ENCODE measurements at regions not wholly inside any gene's neighbourhood (a gene's known extent, or its start where the extent isn't known, plus 50 kb on each side); places are given as distances from the start of the nearest gene placed in this dataset.

DNA sequence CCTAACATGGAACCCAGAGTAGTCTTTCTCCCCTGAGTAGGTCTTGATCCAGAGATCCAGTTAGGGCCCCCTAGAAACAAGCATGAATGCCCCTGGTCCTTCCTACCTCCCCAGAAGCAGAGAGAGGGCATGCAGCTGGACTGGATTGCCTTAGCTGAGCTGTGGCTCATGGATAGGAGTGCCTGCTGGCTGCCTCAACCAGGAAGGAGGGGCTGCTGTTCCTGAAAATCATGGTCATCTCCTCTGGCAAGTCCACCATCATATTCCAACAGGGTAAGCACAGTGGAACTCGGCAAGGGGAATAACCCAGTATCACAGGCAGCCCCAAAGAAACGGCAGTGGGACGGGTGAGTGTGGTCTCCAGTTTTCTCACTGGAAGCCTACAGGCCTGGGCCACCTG is 53.1 kb upstream of the ENTPD6 start:
- TF ChIP-seq, protein P1, sequence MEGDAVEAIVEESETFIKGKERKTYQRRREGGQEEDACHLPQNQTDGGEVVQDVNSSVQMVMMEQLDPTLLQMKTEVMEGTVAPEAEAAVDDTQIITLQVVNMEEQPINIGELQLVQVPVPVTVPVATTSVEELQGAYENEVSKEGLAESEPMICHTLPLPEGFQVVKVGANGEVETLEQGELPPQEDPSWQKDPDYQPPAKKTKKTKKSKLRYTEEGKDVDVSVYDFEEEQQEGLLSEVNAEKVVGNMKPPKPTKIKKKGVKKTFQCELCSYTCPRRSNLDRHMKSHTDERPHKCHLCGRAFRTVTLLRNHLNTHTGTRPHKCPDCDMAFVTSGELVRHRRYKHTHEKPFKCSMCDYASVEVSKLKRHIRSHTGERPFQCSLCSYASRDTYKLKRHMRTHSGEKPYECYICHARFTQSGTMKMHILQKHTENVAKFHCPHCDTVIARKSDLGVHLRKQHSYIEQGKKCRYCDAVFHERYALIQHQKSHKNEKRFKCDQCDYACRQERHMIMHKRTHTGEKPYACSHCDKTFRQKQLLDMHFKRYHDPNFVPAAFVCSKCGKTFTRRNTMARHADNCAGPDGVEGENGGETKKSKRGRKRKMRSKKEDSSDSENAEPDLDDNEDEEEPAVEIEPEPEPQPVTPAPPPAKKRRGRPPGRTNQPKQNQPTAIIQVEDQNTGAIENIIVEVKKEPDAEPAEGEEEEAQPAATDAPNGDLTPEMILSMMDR (conservative IDR thresholded peaks at IDR 0.05; ENCODE audit: low read depth, low read length): no peak
- TF ChIP-seq RAD21 (IDR thresholded peaks at IDR 0.05; ENCODE audit: low read length) (no peak), POLR2A (IDR thresholded peaks at IDR 0.05; ENCODE audit: low read depth, low read length) (no peak), CEBPB (IDR thresholded peaks at IDR 0.05; ENCODE audit: low read depth, low read length) (no peak), FOS (IDR thresholded peaks at IDR 0.05; ENCODE audit: low read depth, low read length) (no peak)
- TF ChIP-seq, protein P2, sequence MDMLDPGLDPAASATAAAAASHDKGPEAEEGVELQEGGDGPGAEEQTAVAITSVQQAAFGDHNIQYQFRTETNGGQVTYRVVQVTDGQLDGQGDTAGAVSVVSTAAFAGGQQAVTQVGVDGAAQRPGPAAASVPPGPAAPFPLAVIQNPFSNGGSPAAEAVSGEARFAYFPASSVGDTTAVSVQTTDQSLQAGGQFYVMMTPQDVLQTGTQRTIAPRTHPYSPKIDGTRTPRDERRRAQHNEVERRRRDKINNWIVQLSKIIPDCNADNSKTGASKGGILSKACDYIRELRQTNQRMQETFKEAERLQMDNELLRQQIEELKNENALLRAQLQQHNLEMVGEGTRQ (IDR thresholded peaks at IDR 0.05; ENCODE audit: low read depth, low read length): no peak
